Keratinocyte (primary cell): ENCODE measurements at regions not wholly inside any gene's neighbourhood (a gene's known extent, or its start where the extent isn't known, plus 50 kb on each side); places are given as distances from the start of the nearest gene placed in this dataset.

Experiments used
- CTCF ChIP-seq, 3 experiments: IDR thresholded peaks in 1 of 3; conservative IDR thresholded peaks in 1 of 3; optimal IDR thresholded peaks in 1 of 3; 2 replicates in 2 of 3; 3 replicates in 1 of 3; pipeline versions ENCODE3 to v1.5.1; 2011; ENCODE audit warnings: low read length in 3 of 3, mild to moderate bottlenecking in 3 of 3, moderate library complexity in 2 of 3, control low read depth in 1 of 3, inconsistent platforms in 1 of 3; ENCODE audit not compliant: insufficient read depth in 2 of 3; ENCODE audit errors: extremely low read depth in 1 of 3
- EZH2 ChIP-seq: IDR thresholded peaks from one replicate; pipeline ENCODE4 v1.6.1; 2012; ENCODE audit warnings: inconsistent platforms, mild to moderate bottlenecking, low read length, moderate library complexity

GRCh38 chr14:25136811-25137210, 86.9 kb upstream of the STXBP6 start:
- TF ChIP-seq CTCF (optimal IDR thresholded peaks at IDR 0.05 in 1 of 3, IDR thresholded peaks at IDR 0.05 in 1 of 3, conservative IDR thresholded peaks at IDR 0.05 in 1 of 3; ENCODE audit: extremely low read depth in 1 of 3, insufficient read depth in 2 of 3, low read length in 3 of 3) (no peak), EZH2 (no peak)
